HG03139 (cell line): ENCODE measurements at regions not wholly inside any gene's neighbourhood (a gene's known extent, or its start where the extent isn't known, plus 50 kb on each side); places are given as distances from the start of the nearest gene placed in this dataset.

Experiments
- ATAC-seq: cut with Tn5 transposase; IDR thresholded peaks from one replicate; pipeline ENCODE4 v1.9.1; 2021; ENCODE audit not compliant: unreplicated experiment

DNA sequence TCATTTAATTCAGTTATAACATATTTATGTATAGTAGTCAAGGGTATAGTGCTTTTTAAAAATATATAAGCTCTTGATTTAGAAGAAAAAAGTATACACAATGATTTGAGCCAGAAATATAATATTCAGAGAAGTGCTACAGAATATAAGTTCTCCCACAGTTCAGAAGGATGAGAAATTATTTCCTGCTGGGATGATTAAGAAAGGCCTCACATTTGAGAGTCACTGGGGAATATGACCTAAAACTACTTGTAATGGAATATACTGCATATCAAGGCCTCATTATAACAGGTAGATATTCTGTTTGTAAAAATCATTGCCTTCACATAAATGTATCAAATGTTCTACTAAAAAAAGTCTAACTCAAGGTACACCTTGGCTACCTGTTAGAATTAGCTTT lies 203.5 kb downstream of the MBD2 start:
- no peak for ATAC-seq

DNA sequence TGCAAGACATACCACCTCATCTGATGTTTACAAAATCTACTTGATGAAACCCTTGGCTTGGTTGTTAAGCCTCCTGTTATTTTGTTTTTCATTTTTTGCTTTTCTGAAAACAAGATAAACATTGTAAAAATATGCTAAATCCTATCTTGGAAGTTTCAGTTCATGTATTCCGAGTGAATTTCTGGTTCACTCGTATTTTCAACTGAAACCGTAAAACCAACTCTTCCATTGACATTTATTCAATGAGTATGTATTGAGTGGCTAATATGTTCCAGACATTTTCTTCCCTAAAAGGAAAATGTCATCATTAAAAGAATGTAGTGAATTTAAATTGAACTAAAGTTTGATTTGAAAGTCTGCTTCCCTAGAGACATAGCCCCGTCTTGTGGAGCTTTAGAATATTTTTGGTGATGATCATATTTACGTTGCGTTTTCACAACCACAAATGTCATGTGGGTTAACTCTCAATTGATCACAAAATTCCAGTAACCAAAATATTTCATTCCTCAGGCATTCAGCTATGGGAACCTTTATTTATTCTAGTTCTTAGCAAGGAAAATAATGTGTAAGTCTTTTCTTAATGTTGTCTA lies 204.2 kb downstream of the MBD2 start:
- ATAC-seq: no peak

DNA sequence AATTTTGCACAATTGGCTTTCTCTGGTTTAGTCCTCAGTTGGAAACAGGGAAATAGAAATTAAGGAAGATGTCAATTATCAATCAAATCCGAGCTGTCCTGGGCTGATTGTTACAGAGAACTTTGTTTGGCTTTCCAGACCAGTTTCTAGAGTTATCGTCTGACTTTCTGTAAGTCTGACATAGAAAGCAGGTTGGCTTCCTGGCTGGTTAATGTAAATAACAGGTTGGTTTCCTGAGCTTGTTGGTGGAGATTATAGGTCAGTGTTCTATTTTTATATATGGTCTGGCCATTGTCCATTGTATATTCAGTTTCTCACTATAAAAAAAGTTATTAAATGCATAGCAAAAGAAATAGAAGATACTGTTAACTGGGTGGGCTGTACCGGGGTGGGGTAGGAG lies 204.8 kb downstream of the MBD2 start:
- ATAC-seq: no peak

DNA sequence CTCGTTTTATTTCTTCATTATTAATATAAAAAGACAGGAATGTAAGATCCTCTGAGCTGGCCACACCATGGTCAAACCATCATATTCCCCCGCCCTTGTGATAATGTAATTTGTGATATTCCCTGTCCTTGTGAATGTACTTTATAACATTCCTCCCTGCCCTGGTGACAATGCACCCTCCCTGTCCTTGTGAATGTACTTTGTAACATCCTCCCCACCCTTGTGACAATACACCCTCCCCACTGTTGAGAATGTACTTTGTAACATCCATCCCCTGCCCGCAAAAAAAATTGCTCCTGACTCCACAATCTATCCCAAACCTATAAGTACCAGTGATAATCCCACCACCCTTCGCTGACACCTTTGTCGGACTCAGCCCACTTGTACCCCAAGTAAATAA lies 211.0 kb downstream of the MBD2 start:
- ATAC-seq: no peak

DNA sequence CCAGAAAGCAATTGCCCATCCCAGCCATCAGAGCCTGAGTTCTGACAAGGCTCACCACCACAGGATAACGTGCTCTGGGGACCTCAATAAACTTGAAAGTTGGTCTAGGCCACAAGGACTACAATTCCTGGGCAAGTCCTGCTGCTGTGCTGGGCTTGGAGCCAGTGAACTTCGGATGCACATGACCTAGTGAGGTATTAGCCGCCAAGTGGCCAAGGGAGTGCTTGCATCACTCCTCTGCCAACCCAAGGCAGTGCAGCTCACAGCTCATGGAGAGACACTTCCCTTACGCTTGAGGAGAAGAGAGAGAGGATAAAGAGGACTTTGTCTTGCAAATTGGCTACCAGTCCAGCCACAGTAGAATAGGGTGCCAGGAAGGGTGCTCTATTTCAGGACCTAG lies 219.6 kb downstream of the MBD2 start:
- no peak for ATAC-seq

DNA sequence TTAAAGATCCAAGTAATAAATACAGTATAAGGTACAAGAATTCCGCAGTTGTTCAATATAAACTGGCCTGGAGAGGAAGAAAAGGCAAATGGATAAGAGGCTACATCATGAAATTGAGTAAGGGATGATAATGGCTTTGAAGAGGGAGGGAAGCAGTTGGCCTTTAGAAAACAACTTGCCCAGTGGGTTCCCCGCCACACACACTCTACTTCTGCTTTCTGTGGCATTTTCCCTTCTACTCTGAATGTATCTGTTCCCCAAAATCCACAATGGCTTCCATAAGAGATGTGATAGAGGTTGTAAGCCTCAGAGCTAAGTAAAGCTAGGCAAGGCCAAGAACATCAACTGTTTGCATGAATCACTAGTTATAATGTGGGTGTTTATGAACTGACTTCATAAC lies 221.3 kb downstream of the MBD2 start:
- ATAC-seq: no peak

DNA sequence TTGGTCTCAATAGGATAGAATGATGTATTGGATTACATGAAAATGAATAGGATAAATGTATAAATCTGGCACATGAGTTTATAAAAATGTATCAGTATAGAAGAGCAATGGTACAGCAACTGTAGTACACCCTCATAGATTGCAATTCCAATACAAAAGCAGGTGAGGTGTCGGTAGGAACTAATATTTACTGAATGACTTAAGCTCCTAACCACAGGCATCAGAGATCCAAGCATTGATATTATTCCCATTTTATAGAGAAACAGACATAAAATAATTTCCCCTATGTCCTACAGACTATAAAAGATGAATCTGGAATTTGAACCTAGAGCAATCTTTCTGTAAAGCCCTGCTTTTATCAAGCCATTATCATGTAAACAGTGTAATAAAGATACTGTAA lies 227.4 kb downstream of the MBD2 start:
- no peak for ATAC-seq

DNA sequence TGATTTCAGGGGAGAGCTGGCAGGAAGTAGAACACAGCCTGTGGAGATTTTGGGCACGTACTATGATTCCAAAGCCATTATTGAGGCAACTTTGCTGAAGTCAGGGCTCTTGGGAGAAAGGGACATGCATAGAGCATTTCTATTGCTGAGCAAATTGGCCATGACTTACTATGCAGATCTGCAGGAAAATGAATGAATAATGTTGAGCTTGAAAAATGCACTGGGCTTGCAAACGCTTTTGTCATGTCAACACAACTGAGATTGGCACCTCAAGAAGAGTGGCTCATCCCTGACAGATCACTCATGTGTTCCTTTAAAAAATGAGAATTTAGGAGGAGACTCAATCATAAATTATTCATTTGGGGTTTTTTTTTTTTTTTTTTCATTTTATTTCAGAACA lies 230.5 kb downstream of the MBD2 start:
- no peak for ATAC-seq

DNA sequence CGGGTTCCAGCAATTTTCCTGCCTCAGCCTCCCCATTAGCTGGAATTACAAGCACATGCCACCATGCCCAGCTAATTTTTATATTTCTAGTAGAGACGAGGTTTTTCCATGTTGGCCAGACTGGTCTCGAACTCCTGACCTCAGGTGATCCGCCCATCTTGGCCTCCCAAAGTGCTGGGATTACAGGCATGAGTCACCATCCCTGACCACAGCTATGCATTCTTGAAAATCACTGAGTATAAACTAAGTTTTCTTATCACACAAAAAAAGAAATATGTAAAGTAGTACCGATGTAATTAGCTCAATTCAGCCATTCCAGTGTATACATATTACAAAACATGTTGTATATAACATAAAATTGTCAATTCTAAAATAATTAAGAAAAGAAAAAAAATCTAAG lies 232.7 kb downstream of the MBD2 start:
- no peak for ATAC-seq

DNA sequence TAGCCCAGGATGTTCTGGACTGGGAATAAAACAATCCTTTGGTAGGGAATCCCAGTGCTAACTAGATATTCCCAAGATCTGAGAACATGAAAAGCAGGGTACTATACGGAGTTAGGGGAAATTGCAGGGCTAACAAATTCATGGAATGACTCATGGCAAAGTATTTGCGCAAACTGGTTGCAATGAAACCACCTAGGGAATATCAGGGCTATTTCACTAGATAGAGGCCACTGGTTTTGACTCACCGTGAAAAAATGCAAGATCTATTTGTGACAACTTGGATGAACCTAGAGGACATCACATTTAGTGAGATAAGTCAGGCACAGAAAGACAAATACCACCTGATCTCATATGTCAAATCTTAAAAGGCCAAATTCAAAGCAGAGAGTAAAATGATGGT lies 233.3 kb downstream of the MBD2 start:
- no peak for ATAC-seq

DNA sequence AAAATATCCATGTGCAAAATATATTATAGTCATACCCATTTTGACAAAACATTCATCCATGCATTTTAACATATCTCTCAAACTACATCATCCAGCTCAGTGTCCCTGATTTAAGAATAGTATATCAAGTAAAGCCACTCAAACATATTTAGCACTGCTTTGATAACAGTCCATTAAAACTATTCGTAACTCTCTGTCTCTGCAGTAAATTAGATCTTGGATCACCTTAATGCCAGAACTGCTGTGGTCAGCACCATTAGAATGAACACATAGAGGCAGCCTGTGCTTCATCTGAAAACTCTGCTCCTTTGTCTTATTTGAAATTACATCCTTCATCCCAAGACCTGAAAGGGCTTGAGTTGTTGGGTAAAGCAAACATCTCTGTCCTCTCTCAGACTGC lies 234.0 kb downstream of the MBD2 start:
- ATAC-seq: no peak

DNA sequence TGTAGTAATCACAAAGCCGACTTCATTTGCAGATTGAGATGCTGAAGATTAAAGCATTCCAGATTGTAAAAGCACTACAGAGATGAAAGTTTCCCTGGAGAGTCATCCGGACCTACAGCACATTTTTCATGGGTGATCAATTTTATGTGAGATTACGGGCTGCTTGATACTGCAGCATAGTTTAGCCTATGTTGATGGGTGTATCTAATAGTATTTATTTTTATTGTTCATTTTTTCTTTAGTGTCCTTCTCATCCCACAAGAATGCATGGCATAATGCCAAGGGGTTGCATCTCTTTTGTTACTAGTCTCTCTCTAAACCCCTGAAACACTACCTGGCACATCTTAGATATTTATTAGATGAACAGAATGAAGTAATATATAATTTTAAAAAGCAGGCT lies 240.4 kb downstream of the MBD2 start:
- ATAC-seq: no peak

DNA sequence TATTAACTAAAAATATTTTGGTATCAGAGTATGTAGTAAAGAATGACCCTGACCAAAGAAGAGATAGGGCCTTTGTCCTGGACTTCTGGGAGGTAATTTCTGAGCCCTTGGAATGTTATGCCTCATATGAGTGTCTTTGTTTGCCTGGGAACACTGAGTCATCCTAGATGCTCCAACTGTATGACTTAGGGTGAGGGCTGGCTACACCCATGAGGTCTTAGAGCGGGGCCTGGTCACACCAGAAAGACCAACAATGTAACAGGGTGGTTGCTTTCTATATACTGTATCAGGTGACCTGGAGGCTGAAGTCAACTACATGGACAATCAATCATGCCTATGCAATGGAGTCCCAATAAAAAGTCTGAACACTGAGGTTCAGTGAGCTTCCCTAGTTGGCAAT lies 253.1 kb downstream of the MBD2 start:
- ATAC-seq: no peak

DNA sequence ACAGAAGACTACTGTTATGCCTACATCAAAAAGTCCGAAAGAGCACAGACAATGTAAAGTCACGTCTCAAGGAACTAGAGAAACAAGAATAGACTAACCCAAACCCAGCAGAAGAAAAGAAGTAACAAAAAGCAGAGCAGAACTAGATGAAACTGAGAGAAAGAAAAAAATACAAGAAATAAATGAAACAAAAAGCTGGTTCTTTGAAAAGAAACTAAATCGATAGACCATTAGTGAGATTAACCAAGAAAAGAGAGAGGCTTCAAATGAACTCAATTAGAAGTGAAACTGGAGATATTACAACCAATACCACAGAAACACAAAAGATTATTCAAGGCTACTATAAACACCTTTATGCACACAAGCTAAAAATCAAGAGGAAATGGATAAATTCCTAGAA lies 271.8 kb downstream of the MBD2 start:
- no peak for ATAC-seq

DNA sequence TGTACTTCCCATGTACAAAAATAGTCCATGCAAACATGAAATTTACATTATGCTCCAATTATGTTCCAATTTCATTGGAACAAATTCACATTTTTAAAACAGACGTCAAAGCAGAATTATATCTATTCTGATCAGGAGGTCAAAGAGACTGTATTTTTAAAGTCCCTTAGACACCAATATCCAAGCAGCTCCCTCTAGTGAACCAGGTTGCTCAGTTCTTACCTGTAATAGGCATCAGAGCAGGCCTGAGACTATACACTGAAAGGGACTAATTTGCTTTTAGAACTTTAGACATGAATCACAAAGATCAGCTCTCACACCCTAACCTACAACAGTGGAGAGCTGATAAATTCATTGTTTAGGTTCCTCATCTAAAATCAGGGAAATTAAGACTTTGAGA lies 273.9 kb downstream of the MBD2 start:
- ATAC-seq: no peak

DNA sequence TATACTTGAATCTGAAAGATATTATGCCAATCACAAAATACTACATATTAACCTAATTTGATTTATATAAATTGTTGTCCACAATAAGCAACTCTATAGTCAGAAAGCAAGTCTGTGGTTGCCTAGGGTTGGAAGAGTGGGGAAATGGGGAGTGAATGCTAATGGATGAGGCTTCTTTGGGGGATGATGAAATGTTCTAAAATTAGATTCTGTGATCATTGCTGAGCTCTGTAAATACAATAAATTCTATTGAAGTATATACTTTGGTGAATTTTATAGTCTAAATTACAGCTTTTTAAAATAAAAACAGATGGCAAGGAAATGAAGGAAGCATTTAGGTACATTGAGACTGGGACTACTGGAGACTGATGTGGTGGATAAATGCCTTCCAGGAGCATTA lies 275.5 kb downstream of the MBD2 start:
- no peak for ATAC-seq

DNA sequence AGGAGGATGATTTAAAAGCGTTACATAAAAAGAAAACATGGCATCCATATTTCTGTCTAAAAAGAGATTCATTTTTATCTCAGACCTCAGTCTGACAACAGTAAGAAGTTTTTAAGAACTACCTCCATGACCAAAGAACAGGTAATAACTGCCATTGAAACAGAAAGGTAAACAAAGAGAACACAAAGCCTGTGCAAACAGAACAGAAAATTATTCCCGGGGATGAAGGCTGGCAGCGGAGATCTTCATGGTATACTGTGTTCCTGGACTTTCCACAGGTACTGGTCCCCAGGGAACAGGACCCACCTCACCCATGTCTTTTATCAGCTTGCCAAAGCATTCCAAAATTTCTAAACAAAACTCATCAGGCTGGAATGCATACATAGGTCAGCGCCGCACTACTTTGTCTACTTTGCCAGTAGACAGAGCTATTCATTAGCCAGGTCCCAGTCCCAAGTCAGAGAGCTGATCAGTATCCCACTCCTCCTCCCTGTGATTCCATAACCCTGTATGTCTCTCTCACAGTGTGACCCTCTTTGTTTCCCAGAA lies 277.3 kb downstream of the MBD2 start:
- no peak for ATAC-seq

DNA sequence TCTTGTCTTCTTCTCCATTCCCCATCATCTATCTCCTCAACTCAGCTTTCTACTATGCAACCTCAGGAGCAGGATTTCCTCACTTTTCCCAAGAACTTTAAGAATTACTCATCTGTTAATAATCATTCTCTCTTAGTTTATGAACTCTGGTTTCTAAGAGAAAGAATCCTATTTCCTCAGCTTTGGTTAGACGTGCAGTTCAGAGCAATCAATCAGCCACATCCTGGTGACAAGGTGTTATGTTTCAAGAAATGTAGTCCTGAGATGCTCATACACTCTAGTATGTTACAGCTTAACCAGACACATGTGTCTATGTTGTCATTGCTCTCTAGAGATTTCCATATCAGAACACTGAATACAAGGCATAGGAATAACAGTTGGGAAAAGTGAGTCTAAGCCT lies 277.9 kb downstream of the MBD2 start:
- no peak for ATAC-seq

DNA sequence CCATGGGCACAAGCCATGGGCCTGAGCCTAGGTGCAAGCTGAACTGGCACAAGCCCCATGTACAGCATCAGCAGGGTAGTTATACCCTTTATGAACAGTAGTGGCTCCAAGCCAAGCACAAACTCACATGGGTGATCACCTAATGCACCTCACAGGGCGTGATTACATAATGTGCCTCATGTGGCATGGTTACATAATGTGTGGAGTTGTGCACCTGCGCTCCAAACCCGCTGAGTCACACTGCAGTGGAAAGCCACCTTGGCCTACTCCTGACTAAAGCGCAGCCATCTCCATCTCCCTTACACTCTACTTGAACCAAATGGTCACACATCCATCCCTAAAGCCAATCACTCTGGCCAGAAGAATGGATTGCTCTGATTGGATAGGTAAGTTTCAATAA lies 279.7 kb downstream of the MBD2 start:
- ATAC-seq: no peak

DNA sequence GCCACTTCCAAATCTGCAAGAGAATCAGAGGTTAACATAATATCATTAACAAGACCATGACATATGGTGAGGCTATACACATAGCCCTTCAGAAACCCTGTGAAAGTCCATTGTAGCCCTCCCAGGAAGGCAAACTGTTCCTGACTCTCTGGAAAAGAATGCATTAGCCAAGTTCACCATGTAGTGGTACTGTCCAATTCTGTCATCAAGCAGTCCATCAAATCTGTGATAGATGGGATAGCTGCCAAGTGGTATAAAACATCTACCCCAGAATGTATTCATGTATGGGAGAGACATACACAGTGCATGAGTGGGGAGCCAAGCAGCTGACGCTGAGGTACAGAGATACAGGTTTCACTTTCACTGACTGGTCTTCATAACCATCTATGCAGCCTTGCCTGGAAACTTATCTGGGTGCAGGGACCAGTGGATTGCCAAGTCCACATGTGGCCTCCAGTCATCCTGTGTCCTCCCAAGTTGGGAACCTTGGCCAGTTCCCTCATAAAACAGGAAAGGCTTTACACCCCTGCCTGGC lies 281.1 kb downstream of the MBD2 start:
- ATAC-seq: no peak

DNA sequence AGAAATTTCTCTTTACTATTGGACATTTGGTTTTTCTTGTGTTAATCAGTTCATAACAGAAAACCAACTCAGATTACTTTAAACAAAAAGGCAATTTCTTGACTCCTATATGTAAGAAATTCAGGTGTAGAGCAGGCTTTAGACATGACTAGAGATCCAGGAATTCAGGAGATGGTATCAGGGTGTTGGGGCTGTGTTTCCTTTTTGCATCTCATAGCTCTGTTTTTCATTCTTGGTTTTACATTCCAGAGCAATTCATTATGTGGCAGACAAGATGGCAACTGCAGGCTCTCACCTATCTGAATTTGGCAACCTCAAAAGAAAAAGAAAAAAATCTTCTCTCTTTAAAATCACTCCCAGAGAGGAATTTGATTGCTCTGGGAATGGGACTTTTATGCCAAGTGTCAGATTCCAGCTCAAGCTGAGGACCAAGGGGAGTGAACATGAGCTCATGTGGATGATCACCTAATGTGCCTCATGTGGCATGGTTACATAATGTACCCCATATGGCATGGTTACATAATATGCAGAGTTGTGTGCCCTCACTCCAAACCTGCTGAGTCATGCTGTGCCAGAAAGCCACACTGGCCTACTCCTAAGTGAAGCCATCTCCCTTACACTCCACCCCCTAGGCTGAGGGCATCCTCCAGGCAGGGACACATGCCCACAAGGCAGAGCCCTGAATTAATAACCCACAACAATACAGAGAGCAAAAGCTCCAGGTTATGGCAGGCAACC lies 282.7 kb downstream of the MBD2 start:
- no peak for ATAC-seq

DNA sequence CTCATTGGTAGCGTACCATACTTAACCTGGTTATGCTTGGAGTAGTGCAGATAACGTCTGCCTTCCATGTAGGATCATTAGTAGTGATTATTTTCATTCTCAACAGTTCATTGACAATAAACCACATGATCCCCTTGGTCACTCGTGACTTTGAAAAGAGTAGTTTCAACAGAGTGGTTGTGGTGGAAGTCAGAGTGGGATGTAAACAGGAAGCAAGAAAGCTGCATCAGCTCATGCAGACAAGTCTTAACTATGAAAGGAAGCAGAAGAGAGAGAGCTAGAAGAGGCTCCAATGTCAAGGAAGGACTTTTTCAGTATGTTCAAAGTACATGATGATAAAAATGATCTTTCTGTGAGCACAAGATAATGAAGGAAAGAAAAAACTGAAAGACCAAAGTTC lies 287.4 kb downstream of the MBD2 start:
- no peak for ATAC-seq

DNA sequence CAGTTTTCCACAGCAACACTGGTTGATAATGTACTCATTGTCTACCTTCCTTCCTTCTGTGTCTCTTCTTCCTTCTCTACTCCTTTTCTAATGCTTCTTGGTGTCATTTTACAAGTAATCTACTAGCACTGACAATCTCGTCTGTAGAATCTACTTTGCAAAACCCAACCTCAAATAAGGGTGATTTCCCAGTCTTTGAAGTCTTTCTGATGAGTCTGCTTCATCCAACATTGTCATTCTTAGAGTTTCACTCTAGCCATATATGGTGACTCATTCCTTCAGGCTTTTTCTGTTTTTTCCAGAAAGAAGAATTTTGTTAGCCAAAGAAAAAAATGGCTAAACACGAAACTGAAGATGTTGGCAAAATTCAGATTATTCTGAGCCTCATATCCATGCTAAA lies 288.7 kb downstream of the MBD2 start:
- ATAC-seq: no peak
